SK-N-SH (cell line): ENCODE measurements at regions not wholly inside any gene's neighbourhood (a gene's known extent, or its start where the extent isn't known, plus 50 kb on each side); places are given as distances from the start of the nearest gene placed in this dataset.

Experiments used
- CTCF ChIA-PET: fragments of 300-600, 350-600 bp; formaldehyde crosslinking; extraction: SDS; loops from one replicate; lab custom pipeline; 2021; lab: Yijun Ruan, JAX
- POLR2A ChIA-PET: fragments of 350-600 bp; sonication (Branson Sonifier 250); formaldehyde crosslinking; extraction: SDS; loops from one replicate; lab custom pipeline; 2020; ENCODE audit warnings: antibody characterized with exemption, inconsistent platforms; lab: Yijun Ruan, JAX
- DNase-seq: peaks from one replicate; pipeline ENCODE4 v3.0.0; 2012
- H2AFZ ChIP-seq: fragments of 200-600 bp; sonication (generic); 2 replicates; pipeline ENCODE4 v1.8.1; 2016; ENCODE audit warnings: antibody characterized with exemption, mild to moderate bottlenecking, low read depth
- H3F3A ChIP-seq: fragments of 200-600 bp; sonication (generic); replicated peaks from 2 replicates; pipeline ENCODE3; 2016; ENCODE audit warnings: antibody characterized with exemption, mild to moderate bottlenecking; ENCODE audit not compliant: insufficient read depth
- H3K27ac ChIP-seq, 2 experiments: fragments of 200-500 bp in 1 of 2; fragments of 200-600 bp in 1 of 2; sonication (Bioruptor generic) in 1 of 2; sonication (generic), shearing (Covaris generic) in 1 of 2; 2 replicates each; pipeline versions ENCODE4 v1.5.1 to v1.6.1; 2014 to 2016; ENCODE audit warnings: low read depth in 2 of 2, inconsistent platforms in 1 of 2, low read length in 1 of 2, mild to moderate bottlenecking in 1 of 2, mixed read lengths in 1 of 2
- H3K27me3 ChIP-seq: fragments of 200-600 bp; sonication (generic), shearing (Covaris generic); 2 replicates; pipeline ENCODE4 v1.6.1; 2016; ENCODE audit warnings: mixed run types; ENCODE audit not compliant: insufficient read depth
- H3K36me3 ChIP-seq, 2 experiments: fragments of 200-500 bp in 1 of 2; fragments of 200-600 bp in 1 of 2; sonication (Bioruptor generic) in 1 of 2; sonication (generic) in 1 of 2; replicated peaks in 1 of 2; 2 replicates each; pipeline versions ENCODE3 to v1.5.1; 2014 to 2016; ENCODE audit warnings: low read length in 1 of 2, mild to moderate bottlenecking in 1 of 2; ENCODE audit not compliant: insufficient read depth in 2 of 2, control insufficient read depth in 1 of 2
- H3K4me1 ChIP-seq, 2 experiments: fragments of 200-500 bp in 1 of 2; fragments of 200-600 bp in 1 of 2; sonication (Bioruptor generic) in 1 of 2; sonication (generic), shearing (Covaris generic) in 1 of 2; 2 replicates each; pipeline versions ENCODE4 v1.5.1 to v1.6.1; 2014 to 2016; ENCODE audit warnings: low read depth in 1 of 2, low read length in 1 of 2, mixed run types in 1 of 2; ENCODE audit not compliant: insufficient read depth in 2 of 2, control insufficient read depth in 1 of 2
- H3K4me2 ChIP-seq: fragments of 200-600 bp; sonication (generic), shearing (Covaris generic); 2 replicates; pipeline ENCODE4 v1.6.1; 2017; ENCODE audit warnings: mixed run types
- H3K4me3 ChIP-seq, 2 experiments: fragments of 200-500 bp in 1 of 2; fragments of 200-600 bp in 1 of 2; sonication (Bioruptor generic) in 1 of 2; sonication (generic), shearing (Covaris generic) in 1 of 2; 2 replicates each; pipeline versions ENCODE4 v1.5.1 to v1.8.1; 2014 to 2016; ENCODE audit warnings: low read depth in 2 of 2, inconsistent platforms in 1 of 2, low read length in 1 of 2, mild to moderate bottlenecking in 1 of 2, mixed read lengths in 1 of 2, moderate library complexity in 1 of 2
- H3K79me2 ChIP-seq: fragments of 200-600 bp; sonication (generic); 2 replicates; pipeline ENCODE4 v1.8.1; 2017; ENCODE audit warnings: mild to moderate bottlenecking; ENCODE audit not compliant: insufficient read depth
- H3K9ac ChIP-seq: fragments of 200-600 bp; sonication (generic); 2 replicates; pipeline ENCODE4 v1.6.1; 2017; ENCODE audit warnings: mixed run types
- H3K9me2 ChIP-seq: fragments of 200-600 bp; sonication (generic); 2 replicates; pipeline ENCODE4 v1.6.1; 2017; ENCODE audit warnings: mixed run types
- H3K9me3 ChIP-seq: fragments of 200-600 bp; sonication (generic); 2 replicates; pipeline ENCODE4 v1.6.1; 2017; ENCODE audit warnings: mixed run types, mild to moderate bottlenecking, moderate library complexity
- H4K20me1 ChIP-seq: fragments of 200-600 bp; sonication (generic); 2 replicates; pipeline ENCODE4 v1.6.1; 2017; ENCODE audit warnings: mild to moderate bottlenecking, mixed run types; ENCODE audit not compliant: insufficient read depth
- CTCF ChIP-seq: fragments of 200-600 bp; sonication (generic); IDR thresholded peaks from 2 replicates; pipeline ENCODE4 v1.6.1; 2017; ENCODE audit warnings: antibody characterized with exemption, mild to moderate bottlenecking, moderate library complexity
- ELF1 ChIP-seq: IDR thresholded peaks from 2 replicates; pipeline ENCODE4 v1.4.0; 2012
- EP300 ChIP-seq, 2 experiments: IDR thresholded peaks; 2 replicates each; pipeline versions ENCODE4 v1.4.0 to v1.6.1; 2012; ENCODE audit warnings: borderline replicate concordance in 1 of 2, low read depth in 1 of 2, low read length in 1 of 2
- EZH2phosphoT487 ChIP-seq: fragments of 200-600 bp; sonication (generic); IDR thresholded peaks from 2 replicates; pipeline ENCODE4 v1.6.1; 2017; ENCODE audit warnings: low read depth, mixed run types, mild to moderate bottlenecking, antibody characterized with exemption, moderate library complexity, borderline replicate concordance
- FOXJ3 ChIP-seq: sonication (generic); formaldehyde crosslinking; IDR thresholded peaks from 2 replicates; pipeline ENCODE4 v1.5.1; 2020; ENCODE audit warnings: mild to moderate bottlenecking, missing genetic modification reagents
- JUND ChIP-seq: IDR thresholded peaks from 2 replicates; pipeline ENCODE4 v1.4.0; 2012
- MXI1 ChIP-seq: IDR thresholded peaks from 2 replicates; pipeline ENCODE4 v1.6.1; 2012; ENCODE audit warnings: mild to moderate bottlenecking, low read depth, low read length, improper control_type of control experiment
- NFIC ChIP-seq: IDR thresholded peaks from 2 replicates; pipeline ENCODE4 v1.4.0; 2012; ENCODE audit warnings: borderline replicate concordance
- PBX3 ChIP-seq: IDR thresholded peaks from 2 replicates; pipeline ENCODE4; 2012
- POLR2AphosphoS5 ChIP-seq: IDR thresholded peaks from 2 replicates; pipeline ENCODE4 v1.6.1; 2012; ENCODE audit warnings: low read depth, low read length
- RCOR1 ChIP-seq: fragments of 150-350 bp; IDR thresholded peaks from 2 replicates; pipeline ENCODE4 v1.6.1; 2017; ENCODE audit warnings: antibody characterized with exemption, low read length
- RFX5 ChIP-seq: IDR thresholded peaks from 2 replicates; pipeline ENCODE4 v1.6.1; 2012; ENCODE audit warnings: mild to moderate bottlenecking, improper control_type of control experiment, low read length
- SIN3A ChIP-seq: IDR thresholded peaks from 2 replicates; pipeline ENCODE4 v1.6.1; 2012; ENCODE audit warnings: low read depth, mild to moderate bottlenecking, low read length, moderate library complexity, borderline replicate concordance
- YY1 ChIP-seq: IDR thresholded peaks from 2 replicates; pipeline ENCODE4 v1.4.0; 2012; ENCODE audit warnings: low read depth, mild to moderate bottlenecking
- WGBS: methylation state at CpG from one replicate; pipeline ENCODE4 v1.1.6; 2017; ENCODE audit warnings: low lambda C conversion rate; 5-methylcytosine and 5-hydroxymethylcytosine counted together
- TF ChIP-seq, protein P1 (sequence below): fragments of 150-350 bp; IDR thresholded peaks from 2 replicates; pipeline ENCODE4 v1.6.1; 2017; ENCODE audit warnings: antibody characterized with exemption, low read length, low read depth, borderline replicate concordance
- TF ChIP-seq, protein P2 (sequence below): IDR thresholded peaks from 2 replicates; pipeline ENCODE4 v1.4.0; 2012; ENCODE audit warnings: low read depth, borderline replicate concordance

- DNase-seq, result no peak
- POLR2A ChIA-PET, result no interaction called here
- H3F3A ChIP-seq, result no peaks in the 10 kb centered on the region
- no peak overlapping the region for H3K4me2 ChIP-seq
- H3K9me2 ChIP-seq, result no peaks in the 10 kb centered on the region
- no peaks in the 10 kb centered on the region for H3K27me3 ChIP-seq
- no peak overlapping the region for H2AFZ ChIP-seq
- TF ChIP-seq NFIC (no peak), YY1 (no peak), RFX5 (no peak), CTCF (no peak), PBX3 (no peak), JUND (no peak), FOXJ3 (no peak), EP300 (IDR thresholded peaks at IDR 0.05; ENCODE audit: borderline replicate concordance in 1 of 2, low read depth in 1 of 2, low read length in 1 of 2) (no peak), RCOR1 (no peak), EZH2phosphoT487 (no peak), ELF1 (no peak), SIN3A (no peak), POLR2AphosphoS5 (no peak), MXI1 (no peak)
- TF ChIP-seq, protein P1, sequence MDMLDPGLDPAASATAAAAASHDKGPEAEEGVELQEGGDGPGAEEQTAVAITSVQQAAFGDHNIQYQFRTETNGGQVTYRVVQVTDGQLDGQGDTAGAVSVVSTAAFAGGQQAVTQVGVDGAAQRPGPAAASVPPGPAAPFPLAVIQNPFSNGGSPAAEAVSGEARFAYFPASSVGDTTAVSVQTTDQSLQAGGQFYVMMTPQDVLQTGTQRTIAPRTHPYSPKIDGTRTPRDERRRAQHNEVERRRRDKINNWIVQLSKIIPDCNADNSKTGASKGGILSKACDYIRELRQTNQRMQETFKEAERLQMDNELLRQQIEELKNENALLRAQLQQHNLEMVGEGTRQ, result no peak
- TF ChIP-seq, protein P2, sequence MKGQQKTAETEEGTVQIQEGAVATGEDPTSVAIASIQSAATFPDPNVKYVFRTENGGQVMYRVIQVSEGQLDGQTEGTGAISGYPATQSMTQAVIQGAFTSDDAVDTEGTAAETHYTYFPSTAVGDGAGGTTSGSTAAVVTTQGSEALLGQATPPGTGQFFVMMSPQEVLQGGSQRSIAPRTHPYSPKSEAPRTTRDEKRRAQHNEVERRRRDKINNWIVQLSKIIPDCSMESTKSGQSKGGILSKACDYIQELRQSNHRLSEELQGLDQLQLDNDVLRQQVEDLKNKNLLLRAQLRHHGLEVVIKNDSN, result no peak
- TF ChIP-seq, all 33 proteins: peak for 0
- Histone ChIP-seq H3K27ac (no peak overlapping the region), H4K20me1 (no peaks in the 10 kb centered on the region), H3K9me3 (no peaks in the 10 kb centered on the region), H3K4me1 (no peaks in the 10 kb centered on the region), H3K4me3 (no peak overlapping the region), H3K79me2 (no peaks in the 10 kb centered on the region), H3K36me3 (no peaks in the 10 kb centered on the region), H3K9ac (no peak overlapping the region)
- CTCF ChIA-PET, result no interaction called here
- 3% methylated on average over 1 of the region's 1 CpG for WGBS
Observed at GRCh38 chrX:56385336-56385735, 153.2 kb downstream of the KLF8 start.
